ENCODE measurements at regions not wholly inside any gene's neighbourhood (a gene's known extent, or its start where the extent isn't known, plus 50 kb on each side); places are given as distances from the start of the nearest gene placed in this dataset.

DNA sequence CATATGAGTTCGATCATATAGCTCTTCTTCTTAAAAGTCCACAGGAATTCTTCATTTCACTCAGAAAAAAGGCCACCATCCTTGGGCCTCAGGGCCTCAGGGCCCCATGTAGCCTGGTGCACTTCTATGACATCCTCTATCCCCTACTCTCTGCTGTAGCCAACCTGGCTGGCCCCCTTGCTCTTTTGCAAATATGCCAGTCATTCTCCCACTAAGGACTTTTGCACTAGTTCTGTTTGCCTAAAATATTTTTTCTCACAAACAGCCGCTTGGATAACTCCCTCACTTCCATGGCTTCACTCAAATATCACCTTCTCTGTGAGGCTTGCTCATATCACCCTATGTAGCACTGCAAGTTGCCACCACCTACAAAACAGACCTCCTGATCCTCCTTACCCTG, 604.7 kb upstream of the JAG1 start:
- H3K9ac ChIP-seq = no peak overlapping the region
- TF ChIP-seq, protein P1, sequence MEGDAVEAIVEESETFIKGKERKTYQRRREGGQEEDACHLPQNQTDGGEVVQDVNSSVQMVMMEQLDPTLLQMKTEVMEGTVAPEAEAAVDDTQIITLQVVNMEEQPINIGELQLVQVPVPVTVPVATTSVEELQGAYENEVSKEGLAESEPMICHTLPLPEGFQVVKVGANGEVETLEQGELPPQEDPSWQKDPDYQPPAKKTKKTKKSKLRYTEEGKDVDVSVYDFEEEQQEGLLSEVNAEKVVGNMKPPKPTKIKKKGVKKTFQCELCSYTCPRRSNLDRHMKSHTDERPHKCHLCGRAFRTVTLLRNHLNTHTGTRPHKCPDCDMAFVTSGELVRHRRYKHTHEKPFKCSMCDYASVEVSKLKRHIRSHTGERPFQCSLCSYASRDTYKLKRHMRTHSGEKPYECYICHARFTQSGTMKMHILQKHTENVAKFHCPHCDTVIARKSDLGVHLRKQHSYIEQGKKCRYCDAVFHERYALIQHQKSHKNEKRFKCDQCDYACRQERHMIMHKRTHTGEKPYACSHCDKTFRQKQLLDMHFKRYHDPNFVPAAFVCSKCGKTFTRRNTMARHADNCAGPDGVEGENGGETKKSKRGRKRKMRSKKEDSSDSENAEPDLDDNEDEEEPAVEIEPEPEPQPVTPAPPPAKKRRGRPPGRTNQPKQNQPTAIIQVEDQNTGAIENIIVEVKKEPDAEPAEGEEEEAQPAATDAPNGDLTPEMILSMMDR (conservative IDR thresholded peaks at IDR 0.05; ENCODE audit: low read depth, low read length) = no peak
- no peak overlapping the region for H3K27ac ChIP-seq
- H4K20me1 ChIP-seq (ENCODE audit: insufficient read depth) = no peaks in the 10 kb centered on the region
- H3K4me2 ChIP-seq = no peak overlapping the region
- no peak overlapping the region for H3K4me3 ChIP-seq (IDR thresholded peaks at IDR 0.05; ENCODE audit: insufficient read depth, low read depth, low read length)
- no peak overlapping the region for H2AFZ ChIP-seq (ENCODE audit: low read depth)
- no peaks in the 10 kb centered on the region for H3K36me3 ChIP-seq (ENCODE audit: insufficient read depth)
- H3K79me2 ChIP-seq (ENCODE audit: insufficient read depth, low read depth) = no peaks in the 10 kb centered on the region
- no peaks in the 10 kb centered on the region for H3K4me1 ChIP-seq (ENCODE audit: low read depth, poor library complexity, severe bottlenecking)
- H3K27me3 ChIP-seq (ENCODE audit: insufficient read depth, low read depth) = no peaks in the 10 kb centered on the region

DNA sequence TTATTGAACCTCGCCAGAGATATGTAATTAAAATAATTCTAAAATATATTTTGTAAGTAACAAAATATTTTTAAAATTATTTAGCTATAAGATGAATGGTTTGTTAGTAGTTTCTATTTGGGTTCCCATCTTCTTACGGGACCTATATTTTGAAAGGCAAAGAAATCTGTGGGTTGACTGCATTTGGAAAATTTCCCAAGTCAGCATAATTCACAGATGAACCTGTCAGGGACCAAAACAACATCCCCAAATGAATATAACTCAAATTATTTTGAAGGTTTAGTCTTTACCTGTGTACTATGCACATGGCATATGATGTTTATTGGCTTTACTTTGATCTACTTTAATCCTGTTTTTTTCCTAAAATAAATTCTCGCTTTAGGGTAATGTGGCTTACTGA, 607.4 kb upstream of the JAG1 start:
- no peak overlapping the region for H3K4me2 ChIP-seq
- H3K27me3 ChIP-seq (ENCODE audit: insufficient read depth, low read depth) = no peaks in the 10 kb centered on the region
- TF ChIP-seq, protein P1 (conservative IDR thresholded peaks at IDR 0.05; ENCODE audit: low read depth, low read length) = no peak
- H2AFZ ChIP-seq (ENCODE audit: low read depth) = no peak overlapping the region
- no peaks in the 10 kb centered on the region for H3K4me1 ChIP-seq (ENCODE audit: low read depth, poor library complexity, severe bottlenecking)
- H3K79me2 ChIP-seq (ENCODE audit: insufficient read depth, low read depth) = no peaks in the 10 kb centered on the region
- no peak overlapping the region for H3K9ac ChIP-seq
- no peak overlapping the region for H3K27ac ChIP-seq
- H4K20me1 ChIP-seq (ENCODE audit: insufficient read depth) = no peaks in the 10 kb centered on the region
- H3K4me3 ChIP-seq (IDR thresholded peaks at IDR 0.05; ENCODE audit: insufficient read depth, low read depth, low read length) = no peak overlapping the region
- no peaks in the 10 kb centered on the region for H3K36me3 ChIP-seq (ENCODE audit: insufficient read depth)

DNA sequence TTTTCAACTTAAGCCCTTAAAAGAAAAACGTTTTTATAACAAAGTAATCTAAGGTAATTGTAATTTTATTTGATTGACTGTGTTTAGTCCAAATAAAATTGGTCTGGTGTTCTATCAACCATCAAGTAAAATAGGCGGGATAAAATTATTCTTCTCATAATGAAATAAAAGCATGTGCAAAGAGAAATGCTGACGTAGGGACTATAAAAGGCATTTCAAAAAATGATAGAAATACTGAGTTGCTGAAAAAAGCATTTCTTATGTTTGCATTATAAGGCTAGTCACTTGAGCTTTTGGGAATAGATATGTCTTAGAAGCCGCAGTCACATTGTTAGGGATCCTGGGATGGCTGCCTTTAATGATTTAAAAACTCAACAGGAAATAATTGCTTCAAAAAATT, 608.0 kb upstream of the JAG1 start:
- Histone ChIP-seq H3K4me2 (no peak overlapping the region), H3K79me2 (ENCODE audit: insufficient read depth, low read depth) (no peaks in the 10 kb centered on the region), H3K36me3 (ENCODE audit: insufficient read depth) (no peaks in the 10 kb centered on the region), H3K9ac (no peak overlapping the region), H2AFZ (ENCODE audit: low read depth) (no peak overlapping the region), H3K4me3 (IDR thresholded peaks at IDR 0.05; ENCODE audit: insufficient read depth, low read depth, low read length) (no peak overlapping the region), H3K4me1 (ENCODE audit: low read depth, poor library complexity, severe bottlenecking) (no peaks in the 10 kb centered on the region), H4K20me1 (ENCODE audit: insufficient read depth) (no peaks in the 10 kb centered on the region), H3K27ac (no peak overlapping the region), H3K27me3 (ENCODE audit: insufficient read depth, low read depth) (no peaks in the 10 kb centered on the region)
- TF ChIP-seq, protein P1 (conservative IDR thresholded peaks at IDR 0.05; ENCODE audit: low read depth, low read length) = no peak

DNA sequence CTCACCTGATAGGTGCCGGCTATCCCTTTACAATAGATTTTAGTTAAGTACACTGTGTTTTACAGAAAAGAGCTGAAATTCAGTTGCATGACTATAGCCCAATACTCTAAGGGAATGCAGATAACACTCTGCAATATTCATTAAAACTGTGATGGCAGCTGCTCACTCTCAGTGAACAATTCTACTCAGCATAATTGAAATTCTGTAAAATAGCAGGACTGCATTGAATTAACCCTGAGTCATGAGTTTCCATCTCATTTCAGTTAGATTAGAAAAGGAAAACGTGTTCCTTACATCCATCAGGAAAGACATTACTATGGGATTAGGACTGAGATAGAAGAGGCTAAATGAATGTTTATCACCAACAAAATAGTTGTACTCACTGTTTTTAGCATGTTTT, 613.3 kb upstream of the JAG1 start:
- no peak overlapping the region for H3K4me3 ChIP-seq (IDR thresholded peaks at IDR 0.05; ENCODE audit: insufficient read depth, low read depth, low read length)
- no peak overlapping the region for H2AFZ ChIP-seq (ENCODE audit: low read depth)
- no peak overlapping the region for H3K9ac ChIP-seq
- no peaks in the 10 kb centered on the region for H3K4me1 ChIP-seq (ENCODE audit: low read depth, poor library complexity, severe bottlenecking)
- no peaks in the 10 kb centered on the region for H3K79me2 ChIP-seq (ENCODE audit: insufficient read depth, low read depth)
- TF ChIP-seq, protein P1 (conservative IDR thresholded peaks at IDR 0.05; ENCODE audit: low read depth, low read length) = no peak
- no peaks in the 10 kb centered on the region for H3K36me3 ChIP-seq (ENCODE audit: insufficient read depth)
- no peak overlapping the region for H3K27ac ChIP-seq
- H3K4me2 ChIP-seq = no peak overlapping the region
- H3K27me3 ChIP-seq (ENCODE audit: insufficient read depth, low read depth) = no peaks in the 10 kb centered on the region
- no peaks in the 10 kb centered on the region for H4K20me1 ChIP-seq (ENCODE audit: insufficient read depth)

DNA sequence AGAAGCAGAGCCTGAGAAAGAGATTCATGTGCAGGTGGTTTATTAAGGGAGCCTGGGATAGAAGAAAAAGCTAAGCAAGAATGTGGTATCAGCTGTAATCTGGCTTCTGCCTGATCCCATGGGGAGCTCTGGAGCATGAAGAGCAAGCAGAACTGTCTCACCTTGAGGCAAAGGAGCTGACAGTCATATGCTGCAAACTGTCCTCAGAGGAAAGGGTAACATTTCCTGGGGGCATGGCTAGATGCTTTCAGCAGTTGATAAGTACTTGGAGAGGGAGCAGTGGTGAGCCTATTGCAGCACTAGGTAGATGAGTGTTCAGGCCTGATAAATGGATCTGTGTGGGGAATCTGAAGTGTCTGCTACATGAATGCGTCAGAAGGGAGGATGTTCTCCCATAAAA, 621.5 kb upstream of the BTBD3 start:
- TF ChIP-seq, protein P1 (conservative IDR thresholded peaks at IDR 0.05; ENCODE audit: low read depth, low read length) = no peak
- Histone ChIP-seq H4K20me1 (ENCODE audit: insufficient read depth) (no peaks in the 10 kb centered on the region), H3K36me3 (ENCODE audit: insufficient read depth) (no peaks in the 10 kb centered on the region), H3K27me3 (ENCODE audit: insufficient read depth, low read depth) (no peaks in the 10 kb centered on the region), H3K79me2 (ENCODE audit: insufficient read depth, low read depth) (no peaks in the 10 kb centered on the region), H3K27ac (no peak overlapping the region), H3K4me3 (IDR thresholded peaks at IDR 0.05; ENCODE audit: insufficient read depth, low read depth, low read length) (no peak overlapping the region), H3K4me2 (no peak overlapping the region), H2AFZ (ENCODE audit: low read depth) (no peak overlapping the region), H3K4me1 (ENCODE audit: low read depth, poor library complexity, severe bottlenecking) (no peaks in the 10 kb centered on the region), H3K9ac (no peak overlapping the region)

Data from KMS-11 (cell line).